ENCODE measurements at regions not wholly inside any gene's neighbourhood (a gene's known extent, or its start where the extent isn't known, plus 50 kb on each side); places are given as distances from the start of the nearest gene placed in this dataset.

DNA sequence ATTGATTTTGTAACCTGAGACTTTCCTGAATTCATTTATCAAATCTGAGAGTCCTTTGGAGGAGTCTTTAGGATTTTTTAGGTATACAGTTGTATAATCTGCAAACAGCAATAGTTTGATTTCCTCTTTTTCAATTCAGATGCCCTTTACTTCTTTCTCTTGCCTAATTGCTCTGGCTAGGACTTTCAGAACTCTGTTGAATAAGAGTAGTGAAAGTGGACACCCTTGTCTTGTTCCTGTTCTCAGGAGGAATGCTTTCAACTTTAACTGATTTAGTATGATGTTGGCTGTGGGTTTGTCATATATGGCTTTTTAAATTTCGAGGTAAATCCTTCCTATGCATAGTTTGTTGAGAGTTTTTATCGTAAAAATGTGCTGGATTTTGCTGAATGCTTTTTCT, 227.4 kb downstream of the CSNK2A3 start:
- TF ChIP-seq, protein P1, sequence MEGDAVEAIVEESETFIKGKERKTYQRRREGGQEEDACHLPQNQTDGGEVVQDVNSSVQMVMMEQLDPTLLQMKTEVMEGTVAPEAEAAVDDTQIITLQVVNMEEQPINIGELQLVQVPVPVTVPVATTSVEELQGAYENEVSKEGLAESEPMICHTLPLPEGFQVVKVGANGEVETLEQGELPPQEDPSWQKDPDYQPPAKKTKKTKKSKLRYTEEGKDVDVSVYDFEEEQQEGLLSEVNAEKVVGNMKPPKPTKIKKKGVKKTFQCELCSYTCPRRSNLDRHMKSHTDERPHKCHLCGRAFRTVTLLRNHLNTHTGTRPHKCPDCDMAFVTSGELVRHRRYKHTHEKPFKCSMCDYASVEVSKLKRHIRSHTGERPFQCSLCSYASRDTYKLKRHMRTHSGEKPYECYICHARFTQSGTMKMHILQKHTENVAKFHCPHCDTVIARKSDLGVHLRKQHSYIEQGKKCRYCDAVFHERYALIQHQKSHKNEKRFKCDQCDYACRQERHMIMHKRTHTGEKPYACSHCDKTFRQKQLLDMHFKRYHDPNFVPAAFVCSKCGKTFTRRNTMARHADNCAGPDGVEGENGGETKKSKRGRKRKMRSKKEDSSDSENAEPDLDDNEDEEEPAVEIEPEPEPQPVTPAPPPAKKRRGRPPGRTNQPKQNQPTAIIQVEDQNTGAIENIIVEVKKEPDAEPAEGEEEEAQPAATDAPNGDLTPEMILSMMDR (IDR thresholded peaks at IDR 0.05; ENCODE audit: extremely low read depth in 1 of 2, insufficient read depth in 1 of 2, low read depth in 1 of 2, low read length in 2 of 2): no peak
- TF ChIP-seq, protein P2, sequence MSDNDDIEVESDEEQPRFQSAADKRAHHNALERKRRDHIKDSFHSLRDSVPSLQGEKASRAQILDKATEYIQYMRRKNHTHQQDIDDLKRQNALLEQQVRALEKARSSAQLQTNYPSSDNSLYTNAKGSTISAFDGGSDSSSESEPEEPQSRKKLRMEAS (IDR thresholded peaks at IDR 0.05; ENCODE audit: insufficient read depth, insufficient read length): no peak
- TF ChIP-seq POLR2AphosphoS5 (IDR thresholded peaks at IDR 0.05; ENCODE audit: insufficient read depth, low read depth, low read length) (no peak), POLR2A (IDR thresholded peaks at IDR 0.05; ENCODE audit: low read depth, low read length) (no peak), JUN (IDR thresholded peaks at IDR 0.05; ENCODE audit: borderline replicate concordance, insufficient read depth, insufficient read length, low read depth) (no peak)
